ENCODE measurements at regions not wholly inside any gene's neighbourhood (a gene's known extent, or its start where the extent isn't known, plus 50 kb on each side); places are given as distances from the start of the nearest gene placed in this dataset.
"Not testable (repeated sequence)": the region's sequence is repeated elsewhere in the genome, so short reads cannot be mapped to it uniquely, and the experiment has no call there.

DNA sequence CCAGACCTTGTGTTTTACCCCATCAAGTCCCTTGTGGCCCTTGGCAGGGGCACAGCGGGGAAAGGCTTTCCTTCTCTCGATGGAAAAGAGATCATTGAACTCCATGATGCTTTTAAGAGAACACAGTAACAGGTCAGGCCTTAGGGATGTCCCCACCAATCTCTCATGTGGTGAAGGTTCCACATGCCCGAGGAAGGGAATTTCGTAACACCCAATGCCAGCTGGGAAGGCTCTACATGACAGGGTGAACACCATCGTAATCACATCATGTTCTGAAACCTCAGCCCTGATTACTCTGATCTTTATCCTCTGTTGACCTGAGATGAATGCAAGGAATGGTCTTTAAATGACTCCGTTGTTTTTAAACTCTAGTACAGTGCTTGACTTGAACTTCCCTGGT, 105.5 kb upstream of the SPAG17 start:
- no peaks in the 10 kb centered on the region for H3F3A ChIP-seq (ENCODE audit: low read depth)
- H3K27me3 ChIP-seq (ENCODE audit: insufficient read depth, low read length, poor library complexity, severe bottlenecking) = no peaks in the 10 kb centered on the region
- no peak overlapping the region for H2AFZ ChIP-seq (ENCODE audit: low read length)
- H3K79me2 ChIP-seq (ENCODE audit: insufficient read depth, low read length) = no peaks in the 10 kb centered on the region
- H3K9me3 ChIP-seq (ENCODE audit: insufficient read depth, low read depth, low read length) = peaks cover 2% of the 10 kb centered on the region; the same call in 1 of the 2 replicates
- no peaks in the 10 kb centered on the region for H3K36me3 ChIP-seq (ENCODE audit: insufficient read depth, low read length)
- TF ChIP-seq, protein P1, sequence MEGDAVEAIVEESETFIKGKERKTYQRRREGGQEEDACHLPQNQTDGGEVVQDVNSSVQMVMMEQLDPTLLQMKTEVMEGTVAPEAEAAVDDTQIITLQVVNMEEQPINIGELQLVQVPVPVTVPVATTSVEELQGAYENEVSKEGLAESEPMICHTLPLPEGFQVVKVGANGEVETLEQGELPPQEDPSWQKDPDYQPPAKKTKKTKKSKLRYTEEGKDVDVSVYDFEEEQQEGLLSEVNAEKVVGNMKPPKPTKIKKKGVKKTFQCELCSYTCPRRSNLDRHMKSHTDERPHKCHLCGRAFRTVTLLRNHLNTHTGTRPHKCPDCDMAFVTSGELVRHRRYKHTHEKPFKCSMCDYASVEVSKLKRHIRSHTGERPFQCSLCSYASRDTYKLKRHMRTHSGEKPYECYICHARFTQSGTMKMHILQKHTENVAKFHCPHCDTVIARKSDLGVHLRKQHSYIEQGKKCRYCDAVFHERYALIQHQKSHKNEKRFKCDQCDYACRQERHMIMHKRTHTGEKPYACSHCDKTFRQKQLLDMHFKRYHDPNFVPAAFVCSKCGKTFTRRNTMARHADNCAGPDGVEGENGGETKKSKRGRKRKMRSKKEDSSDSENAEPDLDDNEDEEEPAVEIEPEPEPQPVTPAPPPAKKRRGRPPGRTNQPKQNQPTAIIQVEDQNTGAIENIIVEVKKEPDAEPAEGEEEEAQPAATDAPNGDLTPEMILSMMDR (conservative IDR thresholded peaks at IDR 0.05; ENCODE audit: low read length) = no peak
- TF ChIP-seq EZH2phosphoT487 (IDR thresholded peaks at IDR 0.05; ENCODE audit: borderline replicate concordance) = no peak
- H3K4me3 ChIP-seq (ENCODE audit: low read length, poor library complexity, severe bottlenecking) = no peak overlapping the region
- no peak overlapping the region for H3K9ac ChIP-seq (ENCODE audit: low read depth, low read length, poor library complexity, severe bottlenecking)
- H3K4me1 ChIP-seq (ENCODE audit: insufficient read depth, low read length, poor library complexity, severe bottlenecking) = no peaks in the 10 kb centered on the region
- H4K20me1 ChIP-seq (ENCODE audit: insufficient read depth, low read length, poor library complexity, severe bottlenecking) = no peaks in the 10 kb centered on the region
- no peak overlapping the region for H3K4me2 ChIP-seq (ENCODE audit: low read depth, low read length, poor library complexity, severe bottlenecking)
- H3K9me2 ChIP-seq (replicated peaks; ENCODE audit: low read depth, low read length) = no peaks in the 10 kb centered on the region

DNA sequence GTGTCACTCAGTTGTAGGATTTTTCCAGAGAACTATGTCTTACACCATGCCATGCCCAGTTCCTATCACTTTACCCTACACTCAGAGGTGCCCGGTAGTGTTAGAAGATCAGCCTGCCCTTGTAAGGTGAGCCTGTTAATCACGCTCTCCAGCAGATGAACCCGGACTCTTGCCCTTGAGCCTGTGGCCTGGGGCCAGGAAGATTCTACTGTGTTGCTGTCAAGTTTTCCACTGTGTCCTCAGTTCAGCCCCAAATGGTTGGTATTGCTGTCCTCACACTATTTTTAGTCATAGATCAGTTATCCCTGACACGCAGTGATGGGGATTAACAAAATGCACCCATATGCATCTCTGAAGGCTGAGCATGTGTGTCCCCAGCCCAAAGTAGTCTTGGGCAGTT, 105.0 kb upstream of the SPAG17 start:
- Histone ChIP-seq H3K79me2 (ENCODE audit: insufficient read depth, low read length) (no peaks in the 10 kb centered on the region), H3K27me3 (ENCODE audit: insufficient read depth, low read length, poor library complexity, severe bottlenecking) (no peaks in the 10 kb centered on the region), H2AFZ (ENCODE audit: low read length) (no peak overlapping the region), H3K4me2 (ENCODE audit: low read depth, low read length, poor library complexity, severe bottlenecking) (no peak overlapping the region), H3F3A (ENCODE audit: low read depth) (no peaks in the 10 kb centered on the region), H3K4me1 (ENCODE audit: insufficient read depth, low read length, poor library complexity, severe bottlenecking) (no peaks in the 10 kb centered on the region), H3K4me3 (ENCODE audit: low read length, poor library complexity, severe bottlenecking) (no peak overlapping the region), H3K9me3 (ENCODE audit: insufficient read depth, low read depth, low read length) (peaks cover 2% of the 10 kb centered on the region; the same call in 1 of the 2 replicates), H3K9me2 (replicated peaks; ENCODE audit: low read depth, low read length) (no peaks in the 10 kb centered on the region), H3K9ac (ENCODE audit: low read depth, low read length, poor library complexity, severe bottlenecking) (no peak overlapping the region), H4K20me1 (ENCODE audit: insufficient read depth, low read length, poor library complexity, severe bottlenecking) (no peaks in the 10 kb centered on the region), H3K36me3 (ENCODE audit: insufficient read depth, low read length) (no peaks in the 10 kb centered on the region)
- no peak for TF ChIP-seq EZH2phosphoT487 (IDR thresholded peaks at IDR 0.05; ENCODE audit: borderline replicate concordance)
- TF ChIP-seq, protein P1 (conservative IDR thresholded peaks at IDR 0.05; ENCODE audit: low read length) = no peak

DNA sequence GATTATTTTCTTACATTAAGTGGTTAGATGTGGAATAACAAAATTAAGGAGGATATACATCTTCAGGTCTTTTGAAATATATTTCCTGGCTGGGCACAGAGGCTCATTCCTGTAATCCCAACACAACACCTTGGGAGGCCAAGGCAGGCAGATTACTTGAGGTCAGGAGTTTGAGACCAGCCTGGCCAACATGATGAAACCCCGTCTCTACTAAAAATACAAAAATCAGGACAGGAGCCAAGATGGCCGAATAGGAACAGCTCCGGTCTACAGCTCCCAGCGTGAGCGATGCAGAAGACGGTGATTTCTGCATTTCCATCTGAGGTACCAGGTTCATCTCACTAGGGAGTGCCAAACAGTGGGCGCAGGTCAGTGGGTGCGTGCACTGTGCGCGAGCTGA, 95.6 kb upstream of the SPAG17 start:
- not testable (repeated sequence) for H3K9me2 ChIP-seq (replicated peaks; ENCODE audit: low read depth, low read length); H3K27me3 ChIP-seq (ENCODE audit: insufficient read depth, low read length, poor library complexity, severe bottlenecking); H4K20me1 ChIP-seq (ENCODE audit: insufficient read depth, low read length, poor library complexity, severe bottlenecking); H3K36me3 ChIP-seq (ENCODE audit: insufficient read depth, low read length); H3K79me2 ChIP-seq (ENCODE audit: insufficient read depth, low read length); H3K9ac ChIP-seq (ENCODE audit: low read depth, low read length, poor library complexity, severe bottlenecking); H3F3A ChIP-seq (ENCODE audit: low read depth); H2AFZ ChIP-seq (ENCODE audit: low read length); H3K9me3 ChIP-seq (ENCODE audit: insufficient read depth, low read depth, low read length); H3K4me3 ChIP-seq (ENCODE audit: low read length, poor library complexity, severe bottlenecking); H3K4me2 ChIP-seq (ENCODE audit: low read depth, low read length, poor library complexity, severe bottlenecking); H3K4me1 ChIP-seq (ENCODE audit: insufficient read depth, low read length, poor library complexity, severe bottlenecking)

DNA sequence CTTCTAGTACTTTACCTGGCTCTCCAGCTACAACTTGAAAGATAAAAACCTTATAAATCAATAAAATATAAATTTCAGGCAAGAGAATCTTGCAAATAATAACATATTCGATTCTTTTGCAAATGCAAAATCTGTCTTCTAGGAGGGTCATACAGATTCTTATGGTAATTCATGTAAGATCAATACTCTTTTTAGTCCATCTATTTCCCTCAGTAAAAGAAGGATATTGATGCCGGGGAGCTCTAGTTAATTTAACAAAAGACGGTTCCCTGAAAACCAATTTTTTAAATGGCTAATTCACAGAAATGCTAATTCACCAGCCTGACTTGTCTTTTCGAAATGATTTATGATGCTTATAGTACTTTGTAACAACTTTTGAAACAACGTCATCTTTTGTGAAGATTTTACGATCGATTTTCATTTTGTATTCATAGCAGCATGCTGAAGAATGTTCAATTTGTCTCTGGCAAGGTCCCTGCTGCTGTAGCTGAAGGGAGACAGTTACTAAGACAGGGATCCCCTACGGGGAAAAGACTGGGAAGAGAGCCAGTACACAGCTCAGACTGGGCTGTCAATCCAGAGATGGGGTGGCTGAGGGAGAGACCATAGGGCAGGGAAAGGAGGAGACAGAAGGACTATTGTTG, 90.6 kb upstream of the SPAG17 start:
- Histone ChIP-seq H3K79me2 (ENCODE audit: insufficient read depth, low read length) (no peaks in the 10 kb centered on the region), H2AFZ (ENCODE audit: low read length) (no peak overlapping the region), H3K9ac (ENCODE audit: low read depth, low read length, poor library complexity, severe bottlenecking) (no peak overlapping the region), H3K9me3 (ENCODE audit: insufficient read depth, low read depth, low read length) (no peaks in the 10 kb centered on the region), H3K4me1 (ENCODE audit: insufficient read depth, low read length, poor library complexity, severe bottlenecking) (no peaks in the 10 kb centered on the region), H3F3A (ENCODE audit: low read depth) (no peaks in the 10 kb centered on the region), H3K9me2 (replicated peaks; ENCODE audit: low read depth, low read length) (no peaks in the 10 kb centered on the region), H3K27me3 (ENCODE audit: insufficient read depth, low read length, poor library complexity, severe bottlenecking) (no peaks in the 10 kb centered on the region), H4K20me1 (ENCODE audit: insufficient read depth, low read length, poor library complexity, severe bottlenecking) (no peaks in the 10 kb centered on the region), H3K4me2 (ENCODE audit: low read depth, low read length, poor library complexity, severe bottlenecking) (no peak overlapping the region), H3K4me3 (ENCODE audit: low read length, poor library complexity, severe bottlenecking) (no peak overlapping the region), H3K36me3 (ENCODE audit: insufficient read depth, low read length) (no peaks in the 10 kb centered on the region)
- TF ChIP-seq, protein P1 (conservative IDR thresholded peaks at IDR 0.05; ENCODE audit: low read length) = no peak
- no peak for TF ChIP-seq EZH2phosphoT487 (IDR thresholded peaks at IDR 0.05; ENCODE audit: borderline replicate concordance)

Data from Loucy (cell line).